ENCODE measurements at regions not wholly inside any gene's neighbourhood (a gene's known extent, or its start where the extent isn't known, plus 50 kb on each side); places are given as distances from the start of the nearest gene placed in this dataset.
"Not testable (repeated sequence)": the region's sequence is repeated elsewhere in the genome, so short reads cannot be mapped to it uniquely, and the experiment has no call there.

GRCh38 chr14:27727251-27727770 is 1039.3 kb upstream of the FOXG1 start:
- DNase-seq (ENCODE audit: low read depth in 1 of 2, low spot score in 1 of 2), result no peak
- H3K9me3 ChIP-seq (ENCODE audit: low read depth), result no peaks in the 10 kb centered on the region
- H3K27ac ChIP-seq, result no peak overlapping the region
- no peak for TF ChIP-seq CTCF (IDR thresholded peaks at IDR 0.05; ENCODE audit: low read depth, low read length)
- no peaks in the 10 kb centered on the region for H3K4me1 ChIP-seq (ENCODE audit: low read depth)
- H3K4me3 ChIP-seq, result no peak overlapping the region
- no peaks in the 10 kb centered on the region for H3K36me3 ChIP-seq
- no peaks in the 10 kb centered on the region for H3K27me3 ChIP-seq

DNA sequence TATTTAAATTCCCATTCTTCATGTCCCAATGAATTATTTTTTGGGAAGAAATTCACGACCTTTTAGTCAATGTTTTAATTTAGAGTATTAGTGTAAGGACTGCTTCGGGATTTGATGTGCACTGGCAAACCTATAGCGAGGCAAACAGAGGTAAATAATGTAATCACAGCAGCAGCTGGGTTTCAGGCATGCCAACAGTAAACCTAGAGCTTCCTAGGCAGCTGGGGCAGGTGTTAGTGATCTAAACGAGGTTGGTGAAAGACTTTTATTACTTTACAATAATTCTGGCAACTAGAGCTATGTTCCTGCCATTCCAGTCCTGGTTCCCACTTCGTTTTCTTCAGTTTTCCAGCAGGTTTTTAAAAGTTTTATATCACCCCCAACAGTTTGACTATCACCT is 1036.4 kb upstream of the FOXG1 start:
- H3K27ac ChIP-seq, result no peak overlapping the region
- H3K27me3 ChIP-seq, result no peaks in the 10 kb centered on the region
- TF ChIP-seq CTCF (IDR thresholded peaks at IDR 0.05; ENCODE audit: low read depth, low read length), result no peak
- no peaks in the 10 kb centered on the region for H3K9me3 ChIP-seq (ENCODE audit: low read depth)
- no peaks in the 10 kb centered on the region for H3K4me1 ChIP-seq (ENCODE audit: low read depth)
- no peak for DNase-seq (ENCODE audit: low read depth in 1 of 2, low spot score in 1 of 2)
- no peak overlapping the region for H3K4me3 ChIP-seq
- no peaks in the 10 kb centered on the region for H3K36me3 ChIP-seq

DNA sequence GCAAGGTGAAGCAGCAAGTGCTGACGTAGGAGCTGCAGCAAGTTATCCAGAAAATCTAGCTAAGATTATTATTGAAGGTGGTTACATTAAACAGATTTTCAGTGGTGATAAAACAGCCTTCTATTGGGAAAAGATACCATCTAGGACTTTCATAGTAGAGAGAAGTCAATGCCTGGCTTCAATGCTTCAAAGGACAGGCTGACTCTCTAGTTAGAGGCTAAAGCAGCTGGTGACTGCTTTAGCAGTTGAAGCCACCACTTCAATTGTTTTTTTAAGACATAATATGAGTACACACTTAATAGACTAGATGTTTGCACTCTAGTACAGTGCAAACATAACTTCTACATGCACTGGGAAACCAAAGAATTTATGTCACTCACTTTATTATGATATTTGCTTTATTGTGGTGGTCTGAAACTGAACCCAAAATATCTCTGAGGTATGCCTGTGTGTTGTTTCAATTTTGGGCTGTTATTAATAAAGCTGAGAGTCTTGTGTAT is 1026.9 kb upstream of the FOXG1 start:
- no peak for DNase-seq (ENCODE audit: low read depth in 1 of 2, low spot score in 1 of 2)
- Histone ChIP-seq H3K27ac (no peak overlapping the region), H3K36me3 (no peaks in the 10 kb centered on the region), H3K27me3 (no peaks in the 10 kb centered on the region), H3K4me3 (no peak overlapping the region), H3K4me1 (ENCODE audit: low read depth) (no peaks in the 10 kb centered on the region), H3K9me3 (ENCODE audit: low read depth) (no peaks in the 10 kb centered on the region)
- no peak for TF ChIP-seq CTCF (IDR thresholded peaks at IDR 0.05; ENCODE audit: low read depth, low read length)

DNA sequence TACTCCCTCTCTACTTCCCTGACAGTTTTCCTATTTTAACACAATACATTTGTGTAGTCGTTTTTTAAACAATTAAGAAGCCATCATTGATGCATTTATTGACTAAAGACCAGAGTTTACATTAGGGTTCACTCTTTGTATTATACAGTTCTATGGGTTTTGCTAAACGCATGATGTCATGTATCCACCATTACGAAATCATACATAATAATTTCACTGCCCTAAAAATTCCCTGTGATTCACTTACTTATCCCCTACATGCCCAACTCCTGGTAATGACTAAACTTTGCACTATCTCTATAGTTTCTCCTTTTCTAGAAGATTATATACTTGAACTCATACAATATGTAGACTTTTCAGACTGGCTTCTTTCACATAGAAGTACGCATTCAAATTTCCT is 1016.5 kb upstream of the FOXG1 start:
- Histone ChIP-seq H3K4me3 (no peak overlapping the region), H3K27me3 (no peaks in the 10 kb centered on the region), H3K9me3 (ENCODE audit: low read depth) (no peaks in the 10 kb centered on the region), H3K4me1 (ENCODE audit: low read depth) (no peaks in the 10 kb centered on the region), H3K27ac (no peak overlapping the region), H3K36me3 (no peaks in the 10 kb centered on the region)
- TF ChIP-seq CTCF (IDR thresholded peaks at IDR 0.05; ENCODE audit: low read depth, low read length), result no peak
- DNase-seq (ENCODE audit: low read depth in 1 of 2, low spot score in 1 of 2), result no peak

DNA sequence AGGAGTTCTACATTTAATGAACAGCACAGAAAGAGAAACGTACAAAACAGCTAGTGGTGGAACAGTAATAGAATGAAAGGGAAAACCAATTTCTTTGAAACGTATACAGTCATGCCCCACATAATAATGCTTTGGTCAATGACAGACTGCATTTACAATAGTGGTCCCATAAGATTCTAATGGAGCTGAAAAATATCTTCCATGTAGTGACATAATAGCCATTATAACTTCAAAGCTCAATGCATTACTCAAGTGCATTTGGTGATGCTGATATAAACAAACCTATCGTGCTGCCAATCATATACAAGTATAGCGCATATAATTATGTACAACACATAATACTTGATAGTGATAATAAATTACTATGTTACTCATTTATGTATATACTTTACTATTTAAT is 1008.9 kb upstream of the FOXG1 start:
- not testable (repeated sequence) for H3K36me3 ChIP-seq; H3K27me3 ChIP-seq; H3K9me3 ChIP-seq (ENCODE audit: low read depth); H3K4me1 ChIP-seq (ENCODE audit: low read depth); H3K4me3 ChIP-seq; H3K27ac ChIP-seq; DNase-seq (ENCODE audit: low read depth in 1 of 2, low spot score in 1 of 2)

DNA sequence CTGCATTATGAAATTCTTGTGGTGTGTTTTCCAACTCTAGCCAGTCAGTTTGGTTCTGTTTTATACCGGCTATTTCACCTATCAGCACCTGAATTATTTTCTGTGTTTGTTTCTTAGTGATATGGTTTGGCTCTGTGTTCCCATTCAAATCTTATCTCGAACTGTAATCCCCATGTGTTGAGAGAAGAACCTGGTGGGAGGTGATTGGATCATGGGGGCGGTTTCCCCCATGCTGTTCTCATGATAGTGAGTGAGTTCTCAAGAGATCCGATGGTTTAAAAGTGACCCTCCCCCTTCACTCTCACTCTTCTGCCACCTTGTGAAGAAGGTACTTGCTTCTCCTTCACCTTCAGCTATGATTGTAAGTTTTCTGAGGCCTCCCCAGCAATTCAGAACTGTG is 1006.2 kb upstream of the FOXG1 start:
- not testable (repeated sequence) for DNase-seq (ENCODE audit: low read depth in 1 of 2, low spot score in 1 of 2); H3K4me3 ChIP-seq; H3K36me3 ChIP-seq

DNA sequence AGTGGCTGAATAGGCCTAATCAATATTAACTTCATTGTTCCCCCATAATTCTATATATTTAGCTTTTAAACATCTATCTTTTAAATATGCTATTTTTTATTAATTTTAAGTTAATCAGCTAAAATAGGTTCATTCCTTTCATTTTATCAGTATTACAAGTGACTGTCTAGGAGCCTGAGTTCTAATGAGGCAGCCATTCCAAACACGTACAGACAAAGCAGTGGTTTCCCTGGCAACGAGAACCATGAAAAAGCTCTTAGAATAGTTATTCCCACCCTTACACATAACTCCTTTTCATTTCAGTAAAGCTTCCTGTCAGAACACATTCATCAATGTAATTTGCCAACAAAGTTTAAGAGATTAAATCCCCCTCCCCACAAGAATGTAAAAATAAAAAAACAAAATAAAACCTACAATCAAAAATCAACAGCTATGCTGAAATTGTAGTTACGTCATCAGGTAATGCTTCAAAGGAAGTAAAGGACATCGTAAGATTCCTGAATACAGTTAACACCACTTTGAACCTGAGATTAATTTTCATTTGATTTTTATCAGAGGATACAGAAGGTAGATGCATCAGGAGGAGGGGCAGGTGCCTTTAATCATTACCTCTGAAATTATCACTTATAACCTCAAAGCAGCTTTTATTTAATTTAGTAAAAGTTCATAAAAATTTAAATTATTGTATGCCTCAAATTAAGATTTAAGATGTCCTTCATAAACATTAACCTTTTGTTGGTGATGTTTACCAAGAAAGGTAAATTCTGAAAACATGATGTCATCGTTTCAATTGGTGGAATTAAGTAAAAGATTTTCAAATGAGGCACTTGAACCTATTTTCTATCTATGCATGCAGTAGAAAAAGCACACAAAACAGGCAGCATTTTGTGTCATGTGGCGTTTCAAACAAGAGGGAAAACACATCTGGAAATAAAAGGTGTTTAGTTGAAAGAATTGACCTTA is 967.2 kb upstream of the FOXG1 start:
- H3K4me1 ChIP-seq (ENCODE audit: low read depth); H3K27me3 ChIP-seq; H3K9me3 ChIP-seq (ENCODE audit: low read depth); H3K27ac ChIP-seq; H3K36me3 ChIP-seq; H3K4me3 ChIP-seq; DNase-seq (ENCODE audit: low read depth in 1 of 2, low spot score in 1 of 2): not testable (repeated sequence)

More for the DNA sequence above, 1006.2 kb upstream of the FOXG1 start:
- H3K9me3 ChIP-seq (ENCODE audit: low read depth); H3K27me3 ChIP-seq; H3K27ac ChIP-seq; H3K4me1 ChIP-seq (ENCODE audit: low read depth): not testable (repeated sequence)

- H3K27me3 ChIP-seq; H3K4me1 ChIP-seq (ENCODE audit: low read depth); H3K4me3 ChIP-seq; H3K9me3 ChIP-seq (ENCODE audit: low read depth); DNase-seq (ENCODE audit: low read depth in 1 of 2, low spot score in 1 of 2); H3K36me3 ChIP-seq; H3K27ac ChIP-seq: not testable (repeated sequence)
Measured at GRCh38 chr14:27817746-27818430, 948.7 kb upstream of the FOXG1 start.

DNA sequence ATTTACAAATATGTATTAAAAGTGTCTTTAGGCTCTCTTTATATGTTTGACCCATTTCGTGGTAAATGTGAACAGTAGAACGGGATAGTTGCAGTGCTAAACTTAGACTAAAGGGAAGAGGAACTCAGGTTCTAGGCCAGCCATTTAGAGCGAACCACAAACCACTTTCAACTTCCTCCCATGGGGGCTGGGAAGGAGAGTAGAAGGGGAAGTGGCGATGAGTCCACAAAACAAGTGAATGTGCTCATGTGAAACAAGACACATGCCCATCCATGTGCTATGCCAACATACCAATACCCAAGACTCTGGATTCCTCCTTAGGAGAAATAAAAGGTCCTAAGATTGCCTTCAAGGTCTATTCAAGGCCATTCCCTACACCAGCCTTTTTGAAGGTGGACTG is 940.4 kb upstream of the FOXG1 start:
- DNase-seq (ENCODE audit: low read depth in 1 of 2, low spot score in 1 of 2); H3K36me3 ChIP-seq; H3K9me3 ChIP-seq (ENCODE audit: low read depth); H3K27me3 ChIP-seq; H3K27ac ChIP-seq; H3K4me1 ChIP-seq (ENCODE audit: low read depth); H3K4me3 ChIP-seq: not testable (repeated sequence)
